Coronary artery (tissue), 2 donors: ENCODE measurements at regions not wholly inside any gene's neighbourhood (a gene's known extent, or its start where the extent isn't known, plus 50 kb on each side); places are given as distances from the start of the nearest gene placed in this dataset.

Experiments
- DNase-seq: peaks from one replicate; pipeline ENCODE4 v3.0.0-alpha.2; 2017; ENCODE audit warnings: low spot score
- H3K27ac ChIP-seq, 2 donors: fragments of 200-600 bp; sonication (generic); one replicate each; pipeline ENCODE4 v1.5.1; 2016 to 2019
- H3K4me3 ChIP-seq: fragments of 200-600 bp; sonication (generic); 2 replicates; pipeline ENCODE4 v1.5.1; 2016; ENCODE audit warnings: mild to moderate bottlenecking, moderate library complexity
- TF ChIP-seq, protein P1 (sequence below): fragments of 200-600 bp; sonication (generic); IDR thresholded peaks from one replicate; pipeline ENCODE4 v1.5.1; 2019; ENCODE audit warnings: antibody characterized with exemption

DNA sequence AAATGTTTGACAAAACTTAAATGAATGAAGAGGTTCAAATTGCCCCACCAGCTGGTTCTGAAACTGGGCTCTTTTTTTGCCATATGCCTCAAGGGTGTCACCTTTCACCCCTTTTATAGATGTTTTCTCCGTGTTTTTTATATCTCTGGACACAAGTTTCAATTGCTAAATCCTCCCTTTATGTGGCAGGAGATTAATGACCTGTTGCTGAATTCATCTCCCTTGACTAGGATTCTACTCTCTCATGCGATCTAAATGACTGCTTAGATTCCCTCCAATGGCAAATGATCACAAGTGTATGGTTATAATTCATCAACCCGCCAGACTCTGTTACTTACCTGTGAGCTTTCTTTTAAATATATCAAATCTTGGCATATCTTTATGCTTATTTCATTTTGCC is 677.0 kb upstream of the POT1 start:
- TF ChIP-seq, protein P1, sequence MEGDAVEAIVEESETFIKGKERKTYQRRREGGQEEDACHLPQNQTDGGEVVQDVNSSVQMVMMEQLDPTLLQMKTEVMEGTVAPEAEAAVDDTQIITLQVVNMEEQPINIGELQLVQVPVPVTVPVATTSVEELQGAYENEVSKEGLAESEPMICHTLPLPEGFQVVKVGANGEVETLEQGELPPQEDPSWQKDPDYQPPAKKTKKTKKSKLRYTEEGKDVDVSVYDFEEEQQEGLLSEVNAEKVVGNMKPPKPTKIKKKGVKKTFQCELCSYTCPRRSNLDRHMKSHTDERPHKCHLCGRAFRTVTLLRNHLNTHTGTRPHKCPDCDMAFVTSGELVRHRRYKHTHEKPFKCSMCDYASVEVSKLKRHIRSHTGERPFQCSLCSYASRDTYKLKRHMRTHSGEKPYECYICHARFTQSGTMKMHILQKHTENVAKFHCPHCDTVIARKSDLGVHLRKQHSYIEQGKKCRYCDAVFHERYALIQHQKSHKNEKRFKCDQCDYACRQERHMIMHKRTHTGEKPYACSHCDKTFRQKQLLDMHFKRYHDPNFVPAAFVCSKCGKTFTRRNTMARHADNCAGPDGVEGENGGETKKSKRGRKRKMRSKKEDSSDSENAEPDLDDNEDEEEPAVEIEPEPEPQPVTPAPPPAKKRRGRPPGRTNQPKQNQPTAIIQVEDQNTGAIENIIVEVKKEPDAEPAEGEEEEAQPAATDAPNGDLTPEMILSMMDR: no peak
- no peak overlapping the region for H3K27ac ChIP-seq
- no peak for DNase-seq
- H3K4me3 ChIP-seq: no peak overlapping the region

DNA sequence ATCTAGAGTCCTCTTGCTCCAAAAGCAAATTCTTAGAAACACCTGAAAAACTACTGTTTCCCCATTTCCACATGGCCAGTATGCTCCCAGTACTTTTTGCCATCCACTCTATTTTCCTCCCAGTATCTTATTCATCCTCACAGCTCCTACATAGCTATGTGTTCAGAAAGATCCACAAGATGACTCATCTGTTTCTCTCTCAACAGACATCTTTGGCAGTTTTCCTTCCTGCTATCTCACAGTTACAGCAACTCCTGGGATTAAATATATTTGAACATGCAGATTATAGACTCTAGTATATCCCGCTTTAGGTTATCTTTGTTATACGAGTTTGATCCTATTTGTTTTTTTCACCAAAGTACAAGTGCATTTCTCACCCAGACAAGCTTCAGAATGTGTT is 675.6 kb upstream of the POT1 start:
- DNase-seq: no peak
- H3K4me3 ChIP-seq: no peak overlapping the region
- TF ChIP-seq, protein P1: no peak
- no peak overlapping the region for H3K27ac ChIP-seq

DNA sequence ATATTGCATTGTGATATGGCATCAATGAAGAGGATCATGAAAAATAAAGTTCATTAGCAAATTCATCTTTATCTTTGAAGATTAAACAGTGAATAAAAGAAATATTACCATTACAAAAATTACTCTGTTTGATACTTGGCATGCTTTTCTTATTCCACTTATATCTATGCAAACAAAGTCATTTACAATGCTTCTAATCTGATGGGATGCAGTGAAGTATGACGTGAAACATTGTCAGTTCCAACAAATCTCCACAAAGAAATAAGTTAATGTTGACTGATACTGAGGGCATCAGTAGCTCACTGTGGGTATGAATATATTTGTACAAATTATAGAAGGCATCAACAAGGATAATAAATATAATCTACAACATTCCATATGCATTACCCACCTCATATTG is 672.8 kb upstream of the POT1 start:
- H3K27ac ChIP-seq: no peak overlapping the region
- TF ChIP-seq, protein P1: no peak
- no peak for DNase-seq
- H3K4me3 ChIP-seq: no peak overlapping the region

DNA sequence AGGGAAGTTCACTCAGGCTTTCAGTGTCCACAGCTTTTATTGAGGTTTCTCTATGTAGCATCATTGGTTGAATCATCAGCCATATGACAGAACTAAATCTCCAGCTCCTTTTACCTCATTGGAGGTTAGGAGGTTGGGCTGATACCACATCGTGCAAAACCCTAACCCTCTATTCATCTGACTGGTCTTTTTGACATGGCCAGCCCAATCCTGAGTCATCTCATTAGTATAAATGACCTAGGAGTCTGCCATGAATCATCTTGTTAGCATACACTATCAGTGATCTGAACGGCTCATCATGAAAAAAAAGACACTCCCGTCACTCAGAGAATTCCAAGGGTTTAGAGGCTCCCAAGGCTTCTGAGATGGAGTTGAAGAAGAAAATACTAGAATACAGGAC is 669.8 kb upstream of the POT1 start:
- DNase-seq: no peak
- Histone ChIP-seq H3K27ac (no peak overlapping the region), H3K4me3 (no peak overlapping the region)
- TF ChIP-seq, protein P1: no peak

DNA sequence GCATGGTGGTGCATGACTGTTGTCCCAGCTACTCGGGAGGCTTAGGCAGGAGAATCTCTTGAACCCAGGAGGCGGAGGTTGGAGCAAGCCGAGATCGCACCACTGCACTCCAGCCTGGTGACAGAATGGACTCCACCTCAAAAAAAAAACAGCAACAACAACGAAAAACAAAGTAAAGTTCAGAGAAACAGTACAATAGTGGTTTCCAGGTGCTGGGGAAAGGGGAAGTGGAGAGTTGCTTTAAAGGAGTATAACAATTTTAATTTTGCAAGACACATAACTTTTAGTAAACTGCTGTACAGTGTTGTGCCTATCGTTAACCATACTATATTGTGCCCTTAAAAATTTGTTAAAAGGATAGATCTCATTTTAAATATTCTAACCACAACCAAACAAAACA is 662.7 kb upstream of the POT1 start:
- TF ChIP-seq, protein P1: no peak
- no peak overlapping the region for H3K27ac ChIP-seq
- DNase-seq: no peak
- no peak overlapping the region for H3K4me3 ChIP-seq

DNA sequence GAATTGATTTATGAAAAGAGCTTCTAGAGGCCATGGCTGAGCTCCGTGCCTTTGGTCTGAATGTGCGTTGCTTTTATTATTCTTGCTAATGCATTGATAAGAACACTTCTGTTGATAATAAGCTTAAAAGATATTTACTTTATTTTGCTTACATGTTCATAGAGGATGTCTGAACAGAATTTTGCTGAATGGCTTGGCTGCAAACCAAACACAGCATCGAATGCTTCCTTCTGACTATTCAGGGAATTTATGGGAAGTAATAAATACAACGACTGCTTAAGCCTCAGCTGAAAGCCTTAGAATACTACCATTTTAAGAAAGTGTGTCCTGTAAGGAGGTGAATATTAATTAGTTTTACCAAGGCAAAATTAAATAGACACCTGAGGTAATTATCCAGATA is 643.5 kb upstream of the POT1 start:
- TF ChIP-seq, protein P1: no peak
- no peak overlapping the region for H3K4me3 ChIP-seq
- DNase-seq: no peak
- no peak overlapping the region for H3K27ac ChIP-seq

DNA sequence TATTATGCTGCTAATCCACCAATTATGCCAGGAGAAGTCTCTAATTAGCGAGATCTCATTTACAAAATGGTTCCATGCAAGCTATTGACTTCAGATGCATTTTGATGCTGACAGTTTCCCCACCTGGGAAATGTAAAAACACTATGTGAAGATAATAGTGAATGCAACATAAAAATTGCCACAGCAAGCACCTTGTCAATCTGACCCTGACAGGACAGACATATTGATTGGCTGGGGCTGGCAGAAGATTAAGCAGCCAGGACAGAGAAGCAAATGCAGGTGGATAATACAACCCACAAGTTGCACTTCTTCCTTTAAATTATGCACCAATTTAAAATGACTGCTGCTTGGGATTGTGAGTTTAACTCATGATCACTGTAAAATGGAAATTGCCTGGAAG is 642.8 kb upstream of the POT1 start:
- no peak for DNase-seq
- Histone ChIP-seq H3K4me3 (no peak overlapping the region), H3K27ac (no peak overlapping the region)
- TF ChIP-seq, protein P1: no peak
